K562 (cell line): ENCODE measurements at regions not wholly inside any gene's neighbourhood (a gene's known extent, or its start where the extent isn't known, plus 50 kb on each side); places are given as distances from the start of the nearest gene placed in this dataset.

Source experiments
- ATAC-seq: fragments of 200-7000 bp; cut with Tn5 transposase; 3 replicates; pipeline ENCODE4 v1.9.1; 2020; ENCODE audit warnings: moderate library complexity
- BruUV-seq: library from RNA; stranded (reverse); fragments of 400-500 nt; replicated peaks from 2 replicates; lab custom pipeline; 2021; lab: Mats Ljungman, UMichigan
- CTCF ChIA-PET: fragments of 300-600 bp; formaldehyde crosslinking; extraction: SDS; loops from one replicate; lab custom pipeline; 2021; ENCODE audit warnings: low intra/inter-chr PET ratio; lab: Yijun Ruan, JAX
- POLR2A ChIA-PET: fragments of 300-600, 350-650 bp; sonication (Branson Sonifier 250); formaldehyde crosslinking; extraction: SDS; loops from one replicate; lab custom pipeline; 2021; ENCODE audit warnings: antibody characterized with exemption, inconsistent platforms; lab: Yijun Ruan, JAX
- DNase-seq, 4 experiments: peaks; one replicate each; pipeline versions ENCODE4 v3.0.0 to v3.0.0-alpha.2; 2011 to 2018; ENCODE audit warnings: low spot score in 3 of 4, mixed read lengths in 3 of 4; ENCODE audit errors: extremely low read depth in 1 of 4
- FAIRE-seq: peaks from 2 replicates; lab custom pipeline; 2011; peaks lifted over from hg19 to GRCh38; lab: Jason Lieb, UNC
- H2AFZ ChIP-seq: 2 replicates; pipeline ENCODE4 v1.6.0; 2011; ENCODE audit warnings: low read depth, low read length, control low read depth, inconsistent platforms
- H3K27ac ChIP-seq: fragments of 200-600 bp; 3 replicates; pipeline ENCODE4 v1.8.0; 2011; ENCODE audit warnings: low read depth, mild to moderate bottlenecking, control low read depth, inconsistent platforms, low read length, moderate library complexity, mixed read lengths; ENCODE audit errors: extremely low read depth
- H3K27me3 ChIP-seq, 2 experiments: fragments of 300-600 bp in 1 of 2; 2 replicates in 1 of 2; 3 replicates in 1 of 2; pipeline versions ENCODE4 v1.6.0 to v1.8.0; 2011; ENCODE audit warnings: inconsistent platforms in 2 of 2, low read length in 2 of 2, mild to moderate bottlenecking in 1 of 2, mixed read lengths in 1 of 2, moderate library complexity in 1 of 2; ENCODE audit not compliant: control insufficient read depth in 2 of 2, insufficient read depth in 2 of 2
- H3K36me3 ChIP-seq: fragments of 300-600 bp; 3 replicates; pipeline ENCODE4 v1.8.0; 2011; ENCODE audit warnings: mild to moderate bottlenecking, low read length, inconsistent platforms; ENCODE audit not compliant: control insufficient read depth, insufficient read depth
- H3K4me1 ChIP-seq, 2 experiments: fragments of 200-600 bp in 1 of 2; replicated peaks in 1 of 2; 2 replicates in 1 of 2; 3 replicates in 1 of 2; pipeline versions ENCODE4 v1.5.1 to v1.8.0; 2011; ENCODE audit warnings: inconsistent platforms in 2 of 2, low read length in 2 of 2, mild to moderate bottlenecking in 1 of 2, mixed read lengths in 1 of 2, moderate library complexity in 1 of 2; ENCODE audit not compliant: control insufficient read depth in 2 of 2, insufficient read depth in 2 of 2
- H3K4me2 ChIP-seq: 2 replicates; pipeline ENCODE4 v1.6.1; 2011; ENCODE audit warnings: low read length, control low read depth, inconsistent platforms, mixed read lengths; ENCODE audit not compliant: insufficient read depth
- H3K4me3 ChIP-seq: fragments of 200-600 bp; sonication (generic), shearing (Covaris generic); 2 replicates; pipeline ENCODE4 v1.5.1; 2016; ENCODE audit warnings: control low read depth, inconsistent platforms
- H3K79me2 ChIP-seq: fragments of 200-600 bp; 3 replicates; pipeline ENCODE4 v1.8.0; 2011; ENCODE audit warnings: low read length, inconsistent platforms; ENCODE audit not compliant: control insufficient read depth, insufficient read depth
- H3K9ac ChIP-seq, 2 experiments: 2 replicates each; pipeline versions ENCODE4 v1.6.0 to v1.6.1; 2011; ENCODE audit warnings: low read depth in 2 of 2, low read length in 2 of 2, control low read depth in 1 of 2, inconsistent platforms in 1 of 2, mild to moderate bottlenecking in 1 of 2, mixed read lengths in 1 of 2; ENCODE audit not compliant: insufficient read depth in 1 of 2
- H3K9me1 ChIP-seq: one replicate; pipeline ENCODE4 v1.6.0; 2011; ENCODE audit warnings: inconsistent platforms, mild to moderate bottlenecking, low read length, moderate library complexity; ENCODE audit not compliant: control insufficient read depth, insufficient read depth
- H3K9me3 ChIP-seq: replicated peaks from 2 replicates; pipeline ENCODE4 v1.5.1; 2011; ENCODE audit warnings: low read depth, low read length, inconsistent platforms; ENCODE audit not compliant: control insufficient read depth, insufficient read depth
- H4K20me1 ChIP-seq: replicated peaks from 2 replicates; pipeline ENCODE4 v1.6.1; 2011; ENCODE audit warnings: low read length, inconsistent platforms, mixed read lengths; ENCODE audit not compliant: control insufficient read depth, insufficient read depth
- FOSL1 ChIP-seq: fragments of 200-800 bp; sonication (Bioruptor generic); conservative IDR thresholded peaks from 2 replicates; pipeline ENCODE4 v1.6.1; 2016; ENCODE audit warnings: missing genetic modification characterization, missing compliant biosample characterization
- KAT7 ChIP-seq: sonication (generic); formaldehyde crosslinking; IDR thresholded peaks from 2 replicates; pipeline ENCODE4 v1.8.0; 2022; ENCODE audit warnings: missing genetic modification reagents, mild to moderate bottlenecking, borderline replicate concordance
- KDM5B ChIP-seq: fragments of 200-600 bp; sonication (generic); IDR thresholded peaks from 2 replicates; pipeline ENCODE4 v1.6.1; 2012; ENCODE audit warnings: low read depth, mild to moderate bottlenecking, moderate library complexity, low read length, control low read depth, inconsistent platforms; ENCODE audit not compliant: insufficient replicate concordance
- KLF16 ChIP-seq: IDR thresholded peaks from 2 replicates; pipeline ENCODE4 v1.6.1; 2016; ENCODE audit warnings: antibody characterized with exemption
- MIER1 ChIP-seq: fragments of 450-650 bp; IDR thresholded peaks from 2 replicates; pipeline ENCODE4 v1.6.1; 2016; ENCODE audit warnings: antibody characterized with exemption, mild to moderate bottlenecking, low read depth
- NR3C1 ChIP-seq: sonication (generic); formaldehyde crosslinking; IDR thresholded peaks from 2 replicates; pipeline ENCODE4 v1.8.1; 2022; ENCODE audit warnings: missing genetic modification reagents
- SREBF1 ChIP-seq: fragments of 150-350 bp; IDR thresholded peaks from 2 replicates; pipeline ENCODE4 v1.6.1; 2014; ENCODE audit warnings: antibody characterized with exemption, low read depth, low read length, borderline replicate concordance
- SUPT5H ChIP-seq: fragments of 450-650 bp; IDR thresholded peaks from 2 replicates; pipeline ENCODE4 v1.6.1; 2016
- TBL1XR1 ChIP-seq, 2 experiments: IDR thresholded peaks; 2 replicates each; pipeline ENCODE4 v1.6.1; 2012; ENCODE audit warnings: improper control_type of control experiment in 2 of 2, low read length in 2 of 2, mild to moderate bottlenecking in 1 of 2
- TRIM24 ChIP-seq, 2 experiments: fragments of 450-650 bp; IDR thresholded peaks; 2 replicates each; pipeline ENCODE4 v1.6.1; 2016
- ZNF212 ChIP-seq: fragments of 450-650 bp; formaldehyde crosslinking; IDR thresholded peaks from 2 replicates; pipeline ENCODE4 v1.4.0; 2020; ENCODE audit warnings: mild to moderate bottlenecking
- WGBS: fragments of 100-300 bp; shearing (Covaris generic); methylation state at CpG from one replicate; pipeline ENCODE4 v1.1.6; 2016; ENCODE audit warnings: low coverage, mixed read lengths; ENCODE audit not compliant: insufficient coverage; ENCODE audit errors: missing lambda C conversion rate; 5-methylcytosine and 5-hydroxymethylcytosine counted together
- in situ Hi-C: fragments of 300-500 bp; cut with MboI; formaldehyde crosslinking; loops from 4 replicates; pipeline ENCODE4 v1.15.0; 2018; ENCODE audit warnings: inconsistent platforms, mixed read lengths
- intact Hi-C: fragments of 100-400 bp; cut with micrococcal nuclease; formaldehyde crosslinking; loops from 2 replicates; pipeline ENCODE4 v1.14.2; 2022

DNA sequence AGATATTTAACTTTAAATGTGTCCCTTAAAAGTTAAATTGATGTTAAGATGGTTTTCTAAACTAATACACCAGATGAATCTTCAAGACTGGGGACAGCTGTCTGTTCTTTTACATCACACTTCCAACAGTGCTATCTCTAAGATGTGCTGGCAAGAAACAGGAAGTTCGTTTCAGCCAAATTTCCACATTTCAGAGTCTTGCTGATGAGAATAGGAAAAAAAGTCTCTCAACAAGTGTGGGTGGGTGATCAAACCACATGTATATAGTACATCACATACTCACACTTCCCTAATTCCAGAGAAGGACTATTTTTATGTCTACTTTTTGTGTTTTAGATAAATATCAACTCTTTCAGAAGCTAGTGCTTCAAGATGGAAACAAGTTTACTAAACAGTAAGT, 1712.8 kb upstream of the TMEFF2 start:
- POLR2A ChIA-PET: no interaction called here
- TF ChIP-seq SREBF1 (no peak), SUPT5H (no peak), KAT7 (no peak), TRIM24 (IDR thresholded peaks at IDR 0.05) (no peak), FOSL1 (tag) (no peak), KLF16 (no peak), NR3C1 (CRISPR knock-in tag) (no peak)
- Histone ChIP-seq H3K27ac (no peak overlapping the region), H3K9me1 (no peaks in the 10 kb centered on the region), H2AFZ (no peak overlapping the region), H3K36me3 (no peaks in the 10 kb centered on the region), H3K4me1 (no peaks in the 10 kb centered on the region), H4K20me1 (no peaks in the 10 kb centered on the region), H3K4me2 (no peak overlapping the region), H3K9ac (no peak overlapping the region), H3K79me2 (no peaks in the 10 kb centered on the region), H3K4me3 (no peak overlapping the region), H3K27me3 (no peaks in the 10 kb centered on the region), H3K9me3 (no peaks in the 10 kb centered on the region)
- intact Hi-C loops (no loop called here), in situ Hi-C loops (no loop called here)
- no peak for ATAC-seq
- no TSS peak for BruUV-seq
- CTCF ChIA-PET: no interaction called here
- 0% methylated on average over 1 of the region's 1 CpG for WGBS
- DNase-seq: no peak
- FAIRE-seq: no peak

DNA sequence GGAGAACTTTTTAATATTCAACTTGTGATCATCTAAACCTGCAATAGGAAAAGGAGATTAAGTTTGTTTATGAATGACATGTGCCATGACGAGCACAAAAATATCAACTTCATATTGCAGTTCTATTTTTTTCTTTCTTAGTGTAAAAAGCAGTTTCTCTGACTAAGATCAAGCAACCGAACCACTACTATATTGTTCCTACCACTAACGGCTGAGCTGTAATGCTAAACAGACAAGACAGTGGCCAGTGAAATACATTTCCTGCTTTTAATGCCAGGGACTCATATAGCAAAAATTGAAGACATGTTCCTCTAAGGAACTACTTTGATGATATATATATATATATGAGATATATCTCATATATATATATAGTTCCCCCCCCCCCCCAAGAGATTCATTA, 1705.6 kb upstream of the TMEFF2 start:
- Histone ChIP-seq H3K27ac (no peak overlapping the region), H3K4me1 (no peaks in the 10 kb centered on the region), H3K79me2 (no peaks in the 10 kb centered on the region), H3K9me1 (no peaks in the 10 kb centered on the region), H3K9ac (no peak overlapping the region), H2AFZ (no peak overlapping the region), H3K27me3 (no peaks in the 10 kb centered on the region), H3K36me3 (no peaks in the 10 kb centered on the region), H3K9me3 (no peaks in the 10 kb centered on the region), H3K4me2 (no peak overlapping the region), H3K4me3 (no peak overlapping the region), H4K20me1 (no peaks in the 10 kb centered on the region)
- intact Hi-C loops (no loop called here), in situ Hi-C loops (no loop called here)
- POLR2A ChIA-PET: no interaction called here
- TF ChIP-seq MIER1 (no peak), KDM5B (no peak), TBL1XR1 (IDR thresholded peaks at IDR 0.05; ENCODE audit: low read length in 2 of 2) (no peak), ZNF212 (CRISPR knock-in tag) (no peak)
- ATAC-seq (no peak), FAIRE-seq (no peak), DNase-seq (no peak)
- no TSS peak for BruUV-seq
- CTCF ChIA-PET: no interaction called here
- 0% methylated on average over 3 of the region's 3 CpGs for WGBS
